ENCODE measurements at regions not wholly inside any gene's neighbourhood (a gene's known extent, or its start where the extent isn't known, plus 50 kb on each side); places are given as distances from the start of the nearest gene placed in this dataset.

DNA sequence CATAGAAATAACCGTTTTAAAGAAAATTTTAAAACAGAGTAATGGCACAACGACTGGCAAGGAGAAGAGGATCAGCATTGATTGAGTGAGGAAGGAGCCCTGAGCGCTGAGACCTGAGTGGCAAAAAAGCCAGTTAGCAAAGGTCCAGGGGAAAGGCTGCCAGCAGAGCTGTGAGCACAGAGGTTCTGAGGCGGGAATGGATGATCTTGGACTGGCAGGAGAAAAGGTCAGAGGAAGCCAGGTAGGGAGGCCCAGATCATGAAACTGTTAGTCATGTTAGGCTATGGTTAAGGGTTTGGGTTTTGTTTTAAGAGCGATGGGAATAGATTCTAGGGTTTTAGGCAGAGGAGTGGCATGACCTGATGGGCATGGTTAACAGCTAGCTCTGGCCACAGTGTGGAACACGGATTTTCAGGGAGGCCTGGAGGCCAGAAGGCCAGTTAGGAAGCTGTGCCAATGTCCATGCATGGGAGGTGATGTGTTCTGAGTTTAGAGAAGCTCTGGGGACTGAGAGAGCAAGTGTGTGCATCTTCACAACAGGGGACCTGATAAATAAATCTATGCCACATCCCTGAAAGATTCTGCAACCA, 57.7 kb upstream of the GALNT10 start:
- TF ChIP-seq, protein P1, sequence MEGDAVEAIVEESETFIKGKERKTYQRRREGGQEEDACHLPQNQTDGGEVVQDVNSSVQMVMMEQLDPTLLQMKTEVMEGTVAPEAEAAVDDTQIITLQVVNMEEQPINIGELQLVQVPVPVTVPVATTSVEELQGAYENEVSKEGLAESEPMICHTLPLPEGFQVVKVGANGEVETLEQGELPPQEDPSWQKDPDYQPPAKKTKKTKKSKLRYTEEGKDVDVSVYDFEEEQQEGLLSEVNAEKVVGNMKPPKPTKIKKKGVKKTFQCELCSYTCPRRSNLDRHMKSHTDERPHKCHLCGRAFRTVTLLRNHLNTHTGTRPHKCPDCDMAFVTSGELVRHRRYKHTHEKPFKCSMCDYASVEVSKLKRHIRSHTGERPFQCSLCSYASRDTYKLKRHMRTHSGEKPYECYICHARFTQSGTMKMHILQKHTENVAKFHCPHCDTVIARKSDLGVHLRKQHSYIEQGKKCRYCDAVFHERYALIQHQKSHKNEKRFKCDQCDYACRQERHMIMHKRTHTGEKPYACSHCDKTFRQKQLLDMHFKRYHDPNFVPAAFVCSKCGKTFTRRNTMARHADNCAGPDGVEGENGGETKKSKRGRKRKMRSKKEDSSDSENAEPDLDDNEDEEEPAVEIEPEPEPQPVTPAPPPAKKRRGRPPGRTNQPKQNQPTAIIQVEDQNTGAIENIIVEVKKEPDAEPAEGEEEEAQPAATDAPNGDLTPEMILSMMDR (IDR thresholded peaks at IDR 0.05): no peak
- no peak for TF ChIP-seq POLR2A (IDR thresholded peaks at IDR 0.05)
